COLO829 (cell line): ENCODE measurements at regions not wholly inside any gene's neighbourhood (a gene's known extent, or its start where the extent isn't known, plus 50 kb on each side); places are given as distances from the start of the nearest gene placed in this dataset.
"Not testable (repeated sequence)": the region's sequence is repeated elsewhere in the genome, so short reads cannot be mapped to it uniquely, and the experiment has no call there.

Source experiments
- DNase-seq: peaks from one replicate; pipeline ENCODE4 v3.0.0; 2012; ENCODE audit warnings: low spot score

DNA sequence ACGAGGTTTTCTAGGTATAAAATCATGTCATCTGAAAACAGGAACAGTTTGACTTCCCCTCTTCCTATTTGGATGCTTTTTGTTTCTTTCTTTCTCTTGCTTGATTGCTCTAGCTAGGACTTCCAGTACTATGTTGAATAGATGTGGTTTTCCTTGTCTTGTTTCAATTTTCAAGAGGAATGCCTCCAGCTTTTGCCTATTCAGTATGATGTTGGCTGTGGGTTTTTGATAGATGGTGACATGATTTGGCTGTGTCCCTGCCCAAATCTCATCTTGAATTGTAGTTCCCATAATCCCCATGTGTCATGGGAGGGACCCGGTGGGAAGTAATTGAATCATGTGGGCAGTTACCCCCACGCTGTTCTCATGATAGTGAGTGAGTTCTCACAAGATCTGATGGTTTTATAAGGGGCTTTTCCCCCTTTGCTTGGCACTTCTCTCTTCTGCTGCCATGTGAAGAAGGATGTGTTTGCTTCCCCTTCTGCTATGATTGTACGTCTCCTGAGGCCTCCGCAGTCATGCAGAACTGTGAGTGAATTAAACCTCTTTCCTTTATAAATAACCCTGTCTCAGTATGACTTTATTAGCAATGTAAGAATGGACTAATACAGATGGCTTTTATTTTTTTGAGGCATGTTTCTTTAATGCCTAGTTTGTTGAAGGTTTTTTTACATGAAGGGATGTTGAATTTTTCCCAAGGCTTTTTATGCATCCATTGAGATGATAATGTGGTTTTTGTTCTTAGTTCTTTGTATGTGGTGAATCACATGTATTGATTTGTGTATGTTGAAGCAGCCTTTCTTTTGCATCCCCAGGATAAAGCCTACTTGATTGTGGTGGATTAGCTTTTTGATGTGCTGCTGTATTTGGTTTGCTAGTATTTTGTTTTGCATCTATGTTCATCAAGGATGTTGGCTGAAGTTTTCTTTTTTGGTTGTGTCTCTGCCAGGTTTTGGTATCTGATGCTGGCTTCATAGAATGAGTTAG is 239.1 kb downstream of the THBS2 start:
- DNase-seq = no peak

DNA sequence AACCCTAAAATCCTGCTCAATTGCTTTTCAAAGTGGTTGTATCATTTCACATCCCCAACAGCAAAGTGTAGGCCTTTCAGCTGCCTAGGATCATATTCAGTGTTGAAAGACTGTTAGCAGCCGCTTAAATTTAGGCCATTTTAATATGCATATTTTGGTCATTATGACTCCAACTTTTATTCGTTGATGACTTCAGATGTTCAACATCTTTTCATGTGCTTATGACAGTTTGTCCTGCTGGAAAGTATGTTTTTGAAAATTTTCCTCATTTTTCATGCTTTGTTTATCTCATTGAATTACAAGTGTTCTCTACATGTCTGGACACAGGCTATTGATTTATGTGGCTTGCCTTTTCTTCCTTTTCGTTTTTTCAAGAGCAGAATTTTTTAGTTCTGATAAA is 244.0 kb downstream of the THBS2 start:
- DNase-seq = no peak

DNA sequence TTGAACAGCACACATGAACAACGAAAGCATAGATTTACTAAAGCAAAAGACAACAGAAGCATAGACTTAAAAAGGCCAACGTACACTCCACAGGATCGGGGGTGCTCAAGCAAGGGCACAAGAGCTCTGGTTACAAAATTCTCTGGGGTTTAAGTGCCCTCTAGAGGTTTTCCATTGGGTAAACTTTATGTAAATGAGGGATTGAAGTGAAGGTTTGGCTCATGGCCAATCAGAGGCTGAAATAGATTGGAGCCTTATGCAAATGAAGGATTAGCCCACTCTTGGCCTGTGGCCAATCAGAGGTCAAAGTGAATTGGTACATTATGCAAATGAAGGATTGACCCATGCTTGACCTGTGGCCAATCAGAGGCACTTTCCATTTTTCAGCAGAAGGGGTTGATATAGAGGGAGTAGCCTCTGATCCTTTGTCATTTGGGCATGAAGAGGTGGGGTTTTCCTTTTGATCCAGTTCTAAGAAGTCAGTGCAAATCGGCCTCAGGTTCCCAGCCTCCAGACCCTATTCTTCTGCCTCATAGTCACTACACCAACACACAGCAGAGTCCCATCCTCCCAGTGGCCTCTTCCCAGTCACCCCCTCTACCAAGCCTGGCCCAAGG is 244.9 kb downstream of the THBS2 start:
- DNase-seq = peak; percentile 8

DNA sequence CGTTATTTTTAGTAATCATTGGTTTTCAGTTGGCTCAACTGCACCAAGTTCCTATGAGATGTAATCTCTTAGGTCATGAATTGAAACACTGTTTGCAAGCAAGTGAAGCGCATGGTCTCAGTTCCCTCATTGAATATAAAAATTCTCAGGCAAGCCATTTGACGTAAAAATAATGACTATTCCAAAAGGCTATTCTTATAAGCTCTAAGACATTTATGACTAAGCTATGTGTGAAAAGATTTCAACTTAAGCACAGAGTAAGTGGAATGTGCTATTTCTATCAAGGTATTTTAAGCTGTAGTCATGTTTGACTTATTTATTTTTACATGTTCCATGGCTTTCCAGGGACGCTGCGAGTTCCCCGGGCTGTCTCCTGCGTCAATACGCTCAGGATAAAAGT is 248.5 kb downstream of the THBS2 start:
- no peak for DNase-seq

DNA sequence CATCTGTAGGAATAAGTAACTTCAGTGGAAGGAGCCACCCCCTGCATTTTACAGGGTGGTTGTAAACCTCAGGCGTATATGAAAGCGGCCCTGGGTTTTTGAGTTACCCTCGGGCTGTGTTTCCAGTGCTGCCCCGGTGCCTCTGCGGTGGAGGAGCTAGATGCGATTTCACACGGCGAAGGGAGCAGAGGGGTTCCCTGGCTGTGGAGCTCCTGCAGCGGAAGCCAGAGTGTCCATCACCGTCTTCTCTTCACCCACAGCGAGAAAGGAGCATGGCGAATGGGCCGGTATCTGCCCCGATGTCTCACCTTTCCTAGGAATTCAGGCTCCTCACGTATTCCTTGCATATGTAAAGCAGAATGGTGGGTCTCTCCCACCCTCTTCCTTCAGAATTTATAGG is 253.6 kb downstream of the THBS2 start:
- no peak for DNase-seq

DNA sequence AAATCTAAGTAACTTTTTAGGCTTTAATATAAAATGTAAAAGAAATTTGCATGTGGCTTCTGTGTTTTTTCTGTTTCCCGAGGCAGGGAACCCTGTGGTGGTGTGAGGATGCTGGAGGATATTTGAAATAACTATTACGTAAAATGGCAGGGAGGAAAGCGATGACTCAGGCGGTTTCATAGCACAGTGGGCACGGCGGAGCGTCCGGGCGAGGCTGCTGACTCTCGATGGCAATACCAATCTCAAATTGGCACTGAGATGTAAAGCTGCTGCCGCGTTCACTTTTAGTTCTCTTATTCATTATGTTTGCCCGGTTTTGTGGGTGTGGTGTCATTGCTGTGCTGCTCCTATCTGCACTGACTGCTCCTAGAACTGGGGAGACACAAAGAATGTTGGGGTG is 254.3 kb downstream of the THBS2 start:
- DNase-seq = no peak

DNA sequence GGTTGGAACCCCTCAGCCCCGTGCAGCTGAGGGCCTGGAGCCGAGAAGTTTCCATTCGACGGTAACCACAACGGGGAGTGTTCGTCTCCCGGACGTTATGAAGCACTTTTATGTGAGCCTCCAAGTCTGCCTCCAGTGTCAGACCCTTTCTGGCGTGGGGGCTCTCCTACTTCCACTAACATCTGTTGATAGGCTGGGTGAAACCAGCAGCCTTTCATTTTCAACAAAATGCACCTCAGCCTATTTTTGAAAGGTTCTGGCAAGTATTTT is 257.4 kb downstream of the THBS2 start:
- DNase-seq = no peak

DNA sequence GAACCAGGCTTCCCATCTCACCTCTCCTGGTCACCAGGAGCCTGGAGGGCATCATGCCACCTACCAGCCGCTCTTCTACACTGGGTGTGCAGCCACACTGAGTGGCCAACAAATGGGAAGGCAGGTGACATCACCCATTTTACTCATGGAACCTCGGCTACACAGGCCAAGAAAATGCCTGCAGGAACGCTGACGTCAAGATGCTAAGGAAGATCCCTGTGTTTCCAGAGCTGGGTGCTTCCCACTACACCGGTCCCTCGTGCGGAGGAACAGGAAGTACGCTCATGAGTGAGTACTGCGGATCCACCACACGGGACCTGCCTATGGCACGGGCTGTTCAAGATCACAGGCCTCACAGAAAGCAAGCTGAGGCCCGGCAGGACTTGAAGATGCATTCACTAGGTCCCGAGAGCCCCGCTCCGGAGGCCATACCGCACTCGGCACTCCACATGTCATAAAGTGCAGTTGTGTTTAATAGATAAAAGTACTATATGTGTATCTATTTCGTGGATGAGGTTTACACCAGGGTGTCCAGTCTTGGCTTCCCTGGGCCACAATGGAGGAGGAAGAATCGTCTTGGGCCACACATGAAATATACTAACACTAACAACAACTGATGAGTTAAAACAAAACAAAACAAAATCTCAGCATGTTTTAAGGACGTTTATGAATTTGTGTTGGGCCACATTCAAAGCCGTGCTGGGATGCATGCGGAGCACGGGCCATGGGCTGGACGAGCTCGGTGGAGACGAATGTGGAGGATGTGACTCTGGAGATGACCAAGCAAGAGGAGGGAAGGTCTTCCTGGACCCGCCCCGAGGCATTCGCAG is 257.9 kb downstream of the THBS2 start:
- no peak for DNase-seq

DNA sequence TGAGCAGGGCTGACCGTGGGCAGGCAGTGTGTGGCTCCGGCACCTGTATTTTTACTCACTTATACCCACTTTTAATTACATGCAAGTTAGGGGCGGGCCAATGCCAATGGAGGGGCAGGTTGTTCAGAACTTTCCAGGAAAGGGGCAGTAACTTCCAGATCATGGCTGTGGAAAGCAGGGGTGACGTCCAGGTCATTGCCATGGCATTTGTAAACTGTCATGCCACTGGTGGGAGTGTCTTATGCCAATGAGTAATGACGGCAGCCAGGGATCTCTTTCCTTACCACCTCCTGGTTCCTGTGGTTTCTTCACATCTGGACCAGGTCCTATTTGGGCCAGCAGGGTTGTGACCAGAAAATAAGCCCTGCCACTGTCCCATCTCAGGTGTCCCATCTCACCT is 258.7 kb downstream of the THBS2 start:
- DNase-seq = no peak

DNA sequence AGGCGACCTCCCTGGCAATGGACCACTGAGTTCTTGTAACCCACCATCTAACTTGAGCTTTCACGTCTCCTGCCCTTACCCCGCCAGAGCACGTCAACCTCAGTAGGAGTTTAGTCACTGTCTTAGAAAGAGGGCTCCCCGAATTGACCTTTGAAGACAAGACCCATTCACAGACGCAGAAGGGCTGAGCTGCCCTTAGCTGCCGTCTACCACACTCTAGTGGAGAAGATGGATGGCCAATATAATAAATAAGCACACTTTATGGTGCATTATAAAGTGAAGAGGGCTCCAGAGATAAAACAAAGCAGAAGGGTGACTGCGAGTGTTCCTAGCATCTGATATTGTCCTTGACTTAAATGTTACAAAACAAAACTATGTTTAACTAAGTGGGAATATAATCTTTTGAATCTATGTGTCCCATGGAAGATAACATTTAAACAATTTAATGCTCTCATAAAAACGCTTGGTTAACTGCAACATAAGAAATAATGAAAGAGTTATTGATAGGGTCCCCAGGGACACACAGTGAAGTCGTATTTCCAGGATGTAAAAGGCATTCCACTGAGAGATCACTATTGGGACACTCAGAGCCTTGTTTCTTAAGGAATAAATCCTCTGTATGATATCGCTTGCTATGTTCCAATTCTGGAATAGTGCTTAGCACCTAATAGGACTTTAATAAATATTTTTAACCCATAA is 261.1 kb downstream of the THBS2 start:
- peak; percentile 60 for DNase-seq

DNA sequence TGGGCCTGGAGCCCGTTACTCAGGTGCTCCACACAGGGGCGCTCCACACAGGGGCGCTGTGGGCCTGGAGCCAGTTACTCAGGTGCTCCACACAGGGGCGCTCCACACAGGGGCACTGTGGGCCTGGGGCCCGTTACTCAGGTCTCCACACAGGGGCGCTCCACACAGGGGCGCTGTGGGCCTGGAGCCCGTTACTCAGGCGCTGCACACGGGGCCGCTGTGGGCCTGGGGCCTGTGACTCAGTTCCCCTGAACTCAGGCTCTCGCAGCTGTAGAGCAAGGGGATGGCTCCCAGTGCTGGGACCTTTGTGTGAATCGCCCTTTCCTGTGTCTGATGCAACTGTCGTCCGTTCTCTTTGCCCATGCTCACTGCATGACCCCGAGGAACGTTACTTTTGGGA is 262.0 kb downstream of the THBS2 start:
- DNase-seq = not testable (repeated sequence)

DNA sequence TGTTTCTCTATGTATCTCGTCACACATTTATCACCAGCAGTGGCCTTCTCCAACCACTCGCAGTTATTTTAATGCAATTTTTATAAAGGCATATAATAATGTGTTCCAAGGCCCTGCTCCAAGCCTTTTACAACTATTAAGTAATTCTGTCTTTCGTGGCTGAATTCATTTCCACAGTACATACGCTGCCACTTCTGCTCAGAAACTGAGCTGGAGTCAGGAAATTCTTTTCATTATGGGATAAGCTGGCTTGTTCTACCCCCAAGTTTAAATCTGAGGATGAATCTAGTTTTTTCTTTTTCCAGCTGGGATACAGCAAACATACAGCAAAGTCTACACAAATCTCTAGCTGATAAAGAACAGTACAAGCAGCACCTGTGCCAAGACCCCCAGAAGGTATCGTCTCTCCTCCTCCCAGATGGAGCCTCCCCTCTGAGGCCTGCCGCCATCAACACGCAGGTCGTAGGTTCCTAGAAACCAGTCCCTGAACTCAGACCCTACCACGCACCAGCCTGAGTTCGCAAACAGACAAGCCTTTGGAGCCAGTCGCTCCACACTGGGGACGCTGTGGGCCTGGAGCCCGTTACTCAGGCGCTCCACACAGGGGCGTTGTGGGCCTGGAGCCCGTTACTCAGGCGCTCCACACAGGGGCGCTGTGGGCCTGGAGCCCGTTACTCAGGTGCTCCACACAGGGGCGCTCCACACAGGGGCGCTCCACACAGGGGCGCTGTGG is 263.5 kb downstream of the THBS2 start:
- DNase-seq = no peak

DNA sequence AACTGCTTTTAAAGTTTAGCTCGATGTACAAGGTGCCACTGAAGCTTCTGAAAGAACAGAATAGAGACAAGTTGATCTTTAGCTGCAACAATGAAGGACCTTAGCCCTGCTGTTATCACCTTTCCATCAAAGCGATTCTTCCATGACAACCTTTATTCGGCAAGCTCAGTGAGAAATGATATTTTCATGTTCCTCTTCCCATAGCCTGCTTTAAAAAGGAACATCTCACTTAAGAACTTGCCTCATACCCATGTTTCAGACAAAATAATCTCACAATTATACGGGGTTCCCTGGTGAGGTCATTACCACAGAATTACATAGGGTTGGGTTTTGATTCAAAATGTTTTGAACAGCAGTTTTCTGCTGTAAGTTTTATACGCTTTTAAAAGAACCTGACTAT is 264.2 kb downstream of the THBS2 start:
- no peak for DNase-seq

DNA sequence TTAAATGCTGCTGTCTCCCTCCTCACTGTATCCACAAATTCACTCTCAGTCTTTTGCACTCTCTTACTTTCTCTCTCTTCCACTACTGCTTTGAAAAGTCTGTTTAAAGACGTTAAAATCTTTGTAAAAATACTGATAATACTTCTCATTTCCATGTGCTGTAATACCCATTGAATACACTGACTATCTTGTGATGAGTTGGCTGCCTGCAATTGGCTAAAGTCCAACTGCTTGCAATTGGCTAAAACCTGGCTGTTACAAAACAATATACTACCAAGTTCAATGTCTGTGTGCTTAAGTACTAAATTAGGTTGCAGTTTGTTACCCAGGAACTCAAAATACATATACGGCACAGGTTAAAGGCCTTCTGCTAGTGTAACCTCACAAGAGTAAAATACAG is 264.8 kb downstream of the THBS2 start:
- no peak for DNase-seq

DNA sequence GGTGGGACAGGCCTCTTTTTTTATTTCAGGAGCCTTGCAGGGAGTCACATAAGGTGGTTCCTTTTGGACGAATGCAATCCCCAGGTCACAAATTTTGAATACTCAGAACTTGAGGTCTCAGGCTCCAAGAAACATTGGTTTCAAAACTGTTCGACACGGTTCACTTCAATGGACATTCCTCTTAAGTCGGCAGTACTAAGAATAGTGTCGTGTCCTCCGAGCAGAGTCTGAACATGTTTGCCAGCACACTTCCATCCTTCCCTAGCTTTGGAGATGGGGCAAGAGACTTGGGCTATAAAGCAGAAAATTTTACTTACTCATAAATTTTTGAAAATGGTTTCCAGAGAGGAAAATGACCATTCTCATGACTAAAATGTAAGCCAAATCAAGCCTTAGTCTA is 265.4 kb downstream of the THBS2 start:
- no peak for DNase-seq

DNA sequence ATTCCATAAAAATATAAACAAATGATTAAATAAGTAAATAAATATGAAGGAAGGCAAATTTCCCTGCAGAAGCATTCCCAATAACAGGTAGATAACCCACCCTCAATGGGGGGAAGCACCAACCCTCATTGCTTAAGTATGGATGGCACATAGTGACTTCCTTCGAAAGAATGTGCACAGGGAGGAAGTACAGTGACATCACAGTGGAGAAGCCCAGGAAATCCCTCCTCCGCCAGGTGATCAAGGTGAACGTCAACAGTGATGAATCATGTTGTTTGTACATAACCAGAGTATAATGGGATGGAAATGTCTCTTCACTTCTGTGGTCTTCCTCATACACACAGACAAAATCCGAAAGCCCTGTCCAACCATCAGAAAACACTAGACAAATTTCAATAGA is 267.9 kb downstream of the THBS2 start:
- DNase-seq = no peak

DNA sequence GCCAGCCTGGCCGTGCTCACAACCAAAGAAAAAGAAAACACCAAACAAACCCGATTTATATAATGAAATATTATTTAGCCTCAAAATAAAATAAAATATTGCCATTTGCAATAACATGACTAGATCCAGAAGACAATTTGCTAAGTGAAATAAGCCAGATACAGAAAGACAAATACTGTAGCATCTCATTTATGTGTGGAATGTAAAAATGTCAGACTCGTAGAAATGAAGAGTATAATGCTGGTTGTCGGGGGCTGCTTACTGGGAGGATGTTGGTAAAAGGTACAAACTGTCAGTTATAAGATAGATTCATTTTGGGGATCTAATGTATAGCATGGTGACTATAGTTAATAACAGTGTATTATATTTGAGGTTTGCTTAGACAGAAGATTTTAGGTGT is 269.7 kb downstream of the THBS2 start:
- no peak for DNase-seq

DNA sequence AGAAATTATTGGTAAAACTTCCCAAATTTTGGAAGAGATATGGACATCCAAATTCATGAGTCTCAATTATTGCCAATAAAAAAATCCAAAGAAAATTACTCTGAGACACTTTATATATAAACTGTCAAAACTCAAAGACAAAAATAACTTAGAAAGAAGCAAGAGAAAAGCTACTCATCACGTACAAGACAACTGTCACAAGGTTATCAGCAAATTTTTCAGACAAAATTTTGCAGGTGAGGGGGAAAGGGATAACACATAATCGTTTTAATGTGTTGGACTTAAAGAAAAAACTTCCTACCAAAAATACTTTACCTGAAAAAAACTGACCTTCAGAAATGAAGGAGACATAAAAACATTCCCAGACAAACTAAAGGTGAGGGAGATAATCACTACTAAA is 272.5 kb downstream of the THBS2 start:
- DNase-seq = no peak

DNA sequence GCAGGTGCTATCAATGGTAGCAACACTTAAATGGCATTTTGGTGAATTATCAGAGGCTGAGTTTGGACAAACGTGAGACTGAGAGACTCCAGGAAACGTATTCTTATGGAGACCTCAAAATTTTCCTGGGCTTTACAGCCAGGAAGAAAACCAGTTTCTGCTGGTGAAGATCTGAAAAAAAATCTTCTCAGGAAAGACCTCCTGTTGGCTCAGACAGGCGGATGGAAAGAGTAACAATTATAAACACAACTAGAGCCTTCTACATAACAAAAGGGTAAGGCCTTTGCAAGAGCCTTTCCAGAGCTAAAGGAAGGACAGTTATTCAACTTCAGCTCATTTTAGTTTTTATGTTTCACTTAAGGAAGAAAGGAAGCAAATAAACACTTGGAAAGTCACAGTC is 274.4 kb downstream of the THBS2 start:
- no peak for DNase-seq

DNA sequence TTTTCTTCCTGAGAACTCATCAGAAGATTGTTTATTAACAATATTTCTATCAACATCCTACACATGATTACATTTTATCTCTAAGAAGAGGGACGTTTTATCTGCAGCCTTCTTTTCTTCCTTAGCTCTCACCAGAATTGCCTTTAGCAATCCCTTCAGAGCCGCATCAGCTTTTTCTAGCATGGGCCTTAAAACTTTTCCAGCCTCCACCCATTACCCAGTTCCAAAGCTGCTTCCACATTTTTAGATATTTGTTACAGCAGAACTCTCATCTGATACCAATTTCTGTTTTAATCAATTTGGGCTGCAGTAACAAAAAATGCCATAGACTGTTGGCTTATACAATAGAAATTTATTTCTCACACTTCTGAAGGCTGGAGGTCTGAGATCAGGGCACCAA is 281.5 kb downstream of the THBS2 start:
- DNase-seq = no peak

DNA sequence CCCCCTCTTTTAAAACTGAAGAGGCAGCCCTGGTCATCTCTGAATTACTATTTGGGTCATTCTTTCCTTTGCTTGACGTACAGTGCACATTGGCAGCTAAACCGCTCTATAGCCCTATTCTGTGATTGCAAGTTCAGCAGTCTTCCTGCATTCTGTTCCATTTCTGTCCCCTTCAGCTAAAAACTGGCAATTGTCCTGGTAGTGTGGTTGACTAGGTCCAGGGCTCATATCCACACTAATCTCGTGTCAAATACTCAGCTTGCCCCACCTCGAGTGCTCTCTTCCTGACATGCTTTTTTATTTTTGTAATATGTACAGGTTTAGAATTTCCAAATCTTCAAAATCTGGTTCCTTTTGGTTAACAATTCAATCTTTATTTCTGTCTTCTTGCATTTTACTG is 282.1 kb downstream of the THBS2 start:
- no peak for DNase-seq

DNA sequence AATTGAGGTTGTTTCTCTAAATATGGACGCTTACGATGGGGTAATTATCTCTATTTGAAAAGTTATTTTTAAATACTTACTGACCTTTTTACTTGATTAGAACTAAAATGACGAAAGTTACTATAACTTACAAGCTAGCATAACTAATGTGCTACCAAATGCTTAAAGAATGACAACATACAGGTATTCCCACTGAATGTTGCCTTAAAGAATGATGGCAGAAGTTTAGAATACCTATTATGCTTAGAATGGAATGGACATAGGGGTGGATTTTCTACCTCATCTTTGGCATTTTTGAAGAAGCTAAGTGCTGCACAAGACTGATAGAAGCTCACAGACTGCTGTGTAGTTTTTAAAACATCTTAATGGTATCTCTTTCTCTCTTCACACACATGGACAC is 284.8 kb downstream of the THBS2 start:
- DNase-seq = no peak
